ENCODE measurements at regions not wholly inside any gene's neighbourhood (a gene's known extent, or its start where the extent isn't known, plus 50 kb on each side); places are given as distances from the start of the nearest gene placed in this dataset.

- no TSS peak for BruUV-seq (replicated peaks)
- no peak overlapping the region for H2AK5ac ChIP-seq (ENCODE audit: low read depth, low read length)
- no peak for DNase-seq
- no peak overlapping the region for H3K4me3 ChIP-seq (ENCODE audit: insufficient read depth, low read depth, low read length)
- H3K79me1 ChIP-seq (ENCODE audit: low read depth in 1 of 2, low read length in 2 of 2) = no peaks in the 10 kb centered on the region
- H2AK9ac ChIP-seq (replicated peaks; ENCODE audit: low read depth, low read length, poor library complexity) = no peak overlapping the region
- no peak overlapping the region for H2BK20ac ChIP-seq (ENCODE audit: low read depth, low read length)
- CTCF ChIA-PET = no interaction called here
- no peaks in the 10 kb centered on the region for H3K9me1 ChIP-seq (ENCODE audit: insufficient read depth, low read length)
- H3K27me3 ChIP-seq (ENCODE audit: control insufficient read depth, insufficient read depth, low read length) = no peaks in the 10 kb centered on the region
- H2BK120ac ChIP-seq (ENCODE audit: low read depth, low read length) = no peak overlapping the region
- no peak overlapping the region for H3K18ac ChIP-seq (ENCODE audit: low read depth, low read length)
- no peaks in the 10 kb centered on the region for H3K9me3 ChIP-seq (ENCODE audit: control insufficient read depth, insufficient read depth, low read length)
- no peak overlapping the region for H3K27ac ChIP-seq (ENCODE audit: insufficient read depth, low read length)
- no peak overlapping the region for H4K8ac ChIP-seq (ENCODE audit: low read depth in 2 of 2, low read length in 2 of 2)
- no peak overlapping the region for H3K14ac ChIP-seq (replicated peaks; ENCODE audit: low read depth, low read length)
- no peak overlapping the region for H2AFZ ChIP-seq (replicated peaks; ENCODE audit: low read length, poor library complexity)
- H2BK5ac ChIP-seq (ENCODE audit: low read depth, low read length, poor library complexity, severe bottlenecking) = no peak overlapping the region
- H2BK15ac ChIP-seq (ENCODE audit: low read depth, low read length) = no peak overlapping the region
- H3K9ac ChIP-seq (ENCODE audit: low read depth, low read length) = no peak overlapping the region
- 0 out of 2 replicates have a peak, but pooled peaks cover 2% of the 10 kb centered on the region for H3K4me1 ChIP-seq (ENCODE audit: control insufficient read depth, insufficient read depth, low read length)
- POLR2A ChIA-PET (ENCODE audit: unreplicated experiment) = no interaction called here
- intact Hi-C loops (cut with micrococcal nuclease) (no loop called here), dilution Hi-C loops (cut with HindIII; ENCODE audit: low sequenced_read_pairs, unreplicated experiment) (no loop called here), in situ Hi-C loops (cut with MboI; ENCODE audit: low sequenced_read_pairs) (no loop called here)
- H3K56ac ChIP-seq (ENCODE audit: extremely low read depth, insufficient read depth, low read length) = no peak overlapping the region
- no peak overlapping the region for H3K23ac ChIP-seq (ENCODE audit: low read depth, low read length)
- H3K36me3 ChIP-seq (ENCODE audit: control insufficient read depth, insufficient read depth, low read length) = no peaks in the 10 kb centered on the region
- H3K4ac ChIP-seq (ENCODE audit: low read depth, low read length) = no peak overlapping the region
- no peak overlapping the region for H4K91ac ChIP-seq (ENCODE audit: insufficient read depth, low read depth, low read length)
- no peaks in the 10 kb centered on the region for H4K20me1 ChIP-seq (ENCODE audit: insufficient read depth, low read length)
- TF ChIP-seq NFE2L2 (IDR thresholded peaks at IDR 0.05; ENCODE audit: low read depth, low read length) = no peak
- TF ChIP-seq MXI1 (IDR thresholded peaks at IDR 0.05; ENCODE audit: borderline replicate concordance, low read depth, low read length) = no peak
- TF ChIP-seq BHLHE40 (IDR thresholded peaks at IDR 0.05; ENCODE audit: low read depth, low read length) = no peak
- TF ChIP-seq, protein P1, sequence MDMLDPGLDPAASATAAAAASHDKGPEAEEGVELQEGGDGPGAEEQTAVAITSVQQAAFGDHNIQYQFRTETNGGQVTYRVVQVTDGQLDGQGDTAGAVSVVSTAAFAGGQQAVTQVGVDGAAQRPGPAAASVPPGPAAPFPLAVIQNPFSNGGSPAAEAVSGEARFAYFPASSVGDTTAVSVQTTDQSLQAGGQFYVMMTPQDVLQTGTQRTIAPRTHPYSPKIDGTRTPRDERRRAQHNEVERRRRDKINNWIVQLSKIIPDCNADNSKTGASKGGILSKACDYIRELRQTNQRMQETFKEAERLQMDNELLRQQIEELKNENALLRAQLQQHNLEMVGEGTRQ (IDR thresholded peaks at IDR 0.05; ENCODE audit: low read depth, low read length) = no peak
- ATAC-seq (ENCODE audit: low read depth) = no peak
- WGBS, 2 experiments (ENCODE audit: extremely low coverage in 2 of 2, insufficient read length in 1 of 2) = no CpG with 5 or more reads among the region's 1 CpG
- no peak overlapping the region for H3K4me2 ChIP-seq (ENCODE audit: low read depth, low read length)
- H4K5ac ChIP-seq (ENCODE audit: low read depth, low read length) = no peak overlapping the region
Measured at GRCh38 chr12:30144777-30145683, 361.3 kb upstream of the TMTC1 start.
